ENCODE measurements at regions not wholly inside any gene's neighbourhood (a gene's known extent, or its start where the extent isn't known, plus 50 kb on each side); places are given as distances from the start of the nearest gene placed in this dataset.
A peak's percentile ranks its signal among the peaks of the same experiment; 100 is the strongest.
"Not testable (repeated sequence)": the region's sequence is repeated elsewhere in the genome, so short reads cannot be mapped to it uniquely, and the experiment has no call there.

- peaks cover 63% of the 10 kb centered on the region for H3K27me3 ChIP-seq (ENCODE audit: low read depth)
- no peak for DNase-seq
- no peaks in the 10 kb centered on the region for H3K9me3 ChIP-seq (replicated peaks)
- intact Hi-C loops (cut with micrococcal nuclease), result no loop called here
- H3K36me3 ChIP-seq, result no peaks in the 10 kb centered on the region
- H3K4me1 ChIP-seq, result peaks cover 19% of the 10 kb centered on the region
- no peak overlapping the region for H3K4me3 ChIP-seq
- no peak overlapping the region for H3K27ac ChIP-seq (replicated peaks)
- no peak for TF ChIP-seq CTCF (IDR thresholded peaks at IDR 0.05; ENCODE audit: borderline replicate concordance)
These were observed 125.0 kb upstream of the LPCAT1 start for GRCh38 chr5:1648806-1649205.

GRCh38 chr5:1647580-1647979 is 123.8 kb upstream of the LPCAT1 start:
- H3K27ac ChIP-seq (replicated peaks), result no peak overlapping the region
- H3K4me1 ChIP-seq, result peaks cover 10% of the 10 kb centered on the region
- peaks cover 65% of the 10 kb centered on the region for H3K27me3 ChIP-seq (ENCODE audit: low read depth)
- no peaks in the 10 kb centered on the region for H3K9me3 ChIP-seq (replicated peaks)
- intact Hi-C loops (cut with micrococcal nuclease), result no loop called here
- DNase-seq, result no peak
- H3K36me3 ChIP-seq, result no peaks in the 10 kb centered on the region
- H3K4me3 ChIP-seq, result no peak overlapping the region
- TF ChIP-seq CTCF (IDR thresholded peaks at IDR 0.05; ENCODE audit: borderline replicate concordance), result no peak

- peak overlapping the region; percentile 44 for H3K27ac ChIP-seq (replicated peaks)
- H3K4me3 ChIP-seq, result peak overlapping the region; percentile 58
- peaks cover 10% of the 10 kb centered on the region for H3K4me1 ChIP-seq
- TF ChIP-seq CTCF (IDR thresholded peaks at IDR 0.05; ENCODE audit: borderline replicate concordance), result peak; percentile 86
- H3K27me3 ChIP-seq (ENCODE audit: low read depth), result peaks cover 53% of the 10 kb centered on the region
- H3K9me3 ChIP-seq (replicated peaks), result no peaks in the 10 kb centered on the region
- intact Hi-C loops (cut with micrococcal nuclease), result no loop called here
- peak; percentile 82 for DNase-seq
- no peaks in the 10 kb centered on the region for H3K36me3 ChIP-seq
These were observed 121.2 kb upstream of the LPCAT1 start for GRCh38 chr5:1644810-1645571.

GRCh38 chr5:1644393-1644809 is 120.6 kb upstream of the LPCAT1 start:
- H3K4me3 ChIP-seq; H3K27ac ChIP-seq (replicated peaks); H3K9me3 ChIP-seq (replicated peaks); H3K4me1 ChIP-seq; H3K36me3 ChIP-seq; intact Hi-C loops (cut with micrococcal nuclease): not testable (repeated sequence)
- peaks cover 47% of the 10 kb centered on the region for H3K27me3 ChIP-seq (ENCODE audit: low read depth)
- peak; percentile 2 for DNase-seq

- peak; percentile 8 for DNase-seq
- peaks cover 10% of the 10 kb centered on the region for H3K4me1 ChIP-seq
- no peak overlapping the region for H3K27ac ChIP-seq (replicated peaks)
These were observed 120.1 kb upstream of the LPCAT1 start for GRCh38 chr5:1643651-1644392.

More at GRCh38 chr5:1643651-1644392, 120.1 kb upstream of the LPCAT1 start:
- Histone ChIP-seq H3K9me3 (replicated peaks) (no peaks in the 10 kb centered on the region), H3K36me3 (no peaks in the 10 kb centered on the region), H3K4me3 (no peak overlapping the region), H3K27me3 (ENCODE audit: low read depth) (peaks cover 45% of the 10 kb centered on the region)
- no peak for TF ChIP-seq CTCF (IDR thresholded peaks at IDR 0.05; ENCODE audit: borderline replicate concordance)
- intact Hi-C loops (cut with micrococcal nuclease), result no loop called here
